HEK293T (cell line): ENCODE measurements at regions not wholly inside any gene's neighbourhood (a gene's known extent, or its start where the extent isn't known, plus 50 kb on each side); places are given as distances from the start of the nearest gene placed in this dataset.

ENCODE experiments used
- CTCF ChIA-PET: fragments of 350-600 bp; formaldehyde crosslinking; extraction: SDS; loops from one replicate; lab custom pipeline; 2021; ENCODE audit warnings: antibody characterized with exemption, inconsistent platforms; lab: Yijun Ruan, JAX
- POLR2A ChIA-PET: fragments of 350-600 bp; formaldehyde crosslinking; extraction: SDS; loops from one replicate; lab custom pipeline; 2020; ENCODE audit warnings: antibody characterized with exemption, inconsistent platforms; lab: Yijun Ruan, JAX
- DNase-seq: peaks from one replicate; pipeline ENCODE4 v3.0.0; 2012; ENCODE audit warnings: mixed read lengths; ENCODE audit errors: extremely low spot score
- ARNT ChIP-seq: fragments of 450-650 bp; IDR thresholded peaks from 2 replicates; pipeline ENCODE4 v1.6.1; 2017; ENCODE audit warnings: mild to moderate bottlenecking
- BHLHE40 ChIP-seq: fragments of 450-650 bp; IDR thresholded peaks from 2 replicates; pipeline ENCODE4 v1.6.1; 2016; ENCODE audit warnings: mild to moderate bottlenecking, moderate library complexity, borderline replicate concordance
- CTBP1 ChIP-seq: fragments of 450-650 bp; IDR thresholded peaks from 2 replicates; pipeline ENCODE4 v1.6.1; 2016; ENCODE audit warnings: borderline replicate concordance
- ELF4 ChIP-seq: fragments of 450-650 bp; IDR thresholded peaks from 2 replicates; pipeline ENCODE4 v1.6.1; 2017; ENCODE audit warnings: antibody characterized with exemption
- FOXA1 ChIP-seq: fragments of 450-650 bp; IDR thresholded peaks from 2 replicates; pipeline ENCODE4 v1.6.1; 2016; ENCODE audit warnings: mild to moderate bottlenecking
- FOXK2 ChIP-seq: fragments of 450-650 bp; IDR thresholded peaks from 2 replicates; pipeline ENCODE4 v1.6.1; 2016; ENCODE audit warnings: mild to moderate bottlenecking
- FOXM1 ChIP-seq: fragments of 450-650 bp; IDR thresholded peaks from 2 replicates; pipeline ENCODE4 v1.6.1; 2017; ENCODE audit warnings: mild to moderate bottlenecking, borderline replicate concordance
- HDGF ChIP-seq: fragments of 450-650 bp; IDR thresholded peaks from 2 replicates; pipeline ENCODE4 v1.6.1; 2017; ENCODE audit warnings: antibody characterized with exemption, borderline replicate concordance
- L3MBTL2 ChIP-seq: fragments of 450-650 bp; conservative IDR thresholded peaks from 2 replicates; pipeline ENCODE4 v1.6.1; 2016; ENCODE audit warnings: mild to moderate bottlenecking
- LEF1 ChIP-seq: fragments of 450-650 bp; IDR thresholded peaks from 2 replicates; pipeline ENCODE4 v1.6.1; 2017; ENCODE audit warnings: mild to moderate bottlenecking, borderline replicate concordance
- NFRKB ChIP-seq: fragments of 450-650 bp; IDR thresholded peaks from 2 replicates; pipeline ENCODE4 v1.6.1; 2016; ENCODE audit warnings: mild to moderate bottlenecking, moderate library complexity
- SP1 ChIP-seq: fragments of 450-650 bp; IDR thresholded peaks from 2 replicates; pipeline ENCODE4 v1.6.1; 2017
- SUZ12 ChIP-seq: fragments of 450-650 bp; IDR thresholded peaks from 2 replicates; pipeline ENCODE4 v1.6.1; 2016; ENCODE audit warnings: mild to moderate bottlenecking
- TARDBP ChIP-seq: fragments of 450-650 bp; IDR thresholded peaks from 2 replicates; pipeline ENCODE4 v1.6.1; 2016
- ZNF384 ChIP-seq: fragments of 450-650 bp; IDR thresholded peaks from 2 replicates; pipeline ENCODE4 v1.6.1; 2016
- TF ChIP-seq, protein P1 (sequence below): fragments of 450-650 bp; IDR thresholded peaks from 2 replicates; pipeline ENCODE4 v1.6.1; 2016

DNA sequence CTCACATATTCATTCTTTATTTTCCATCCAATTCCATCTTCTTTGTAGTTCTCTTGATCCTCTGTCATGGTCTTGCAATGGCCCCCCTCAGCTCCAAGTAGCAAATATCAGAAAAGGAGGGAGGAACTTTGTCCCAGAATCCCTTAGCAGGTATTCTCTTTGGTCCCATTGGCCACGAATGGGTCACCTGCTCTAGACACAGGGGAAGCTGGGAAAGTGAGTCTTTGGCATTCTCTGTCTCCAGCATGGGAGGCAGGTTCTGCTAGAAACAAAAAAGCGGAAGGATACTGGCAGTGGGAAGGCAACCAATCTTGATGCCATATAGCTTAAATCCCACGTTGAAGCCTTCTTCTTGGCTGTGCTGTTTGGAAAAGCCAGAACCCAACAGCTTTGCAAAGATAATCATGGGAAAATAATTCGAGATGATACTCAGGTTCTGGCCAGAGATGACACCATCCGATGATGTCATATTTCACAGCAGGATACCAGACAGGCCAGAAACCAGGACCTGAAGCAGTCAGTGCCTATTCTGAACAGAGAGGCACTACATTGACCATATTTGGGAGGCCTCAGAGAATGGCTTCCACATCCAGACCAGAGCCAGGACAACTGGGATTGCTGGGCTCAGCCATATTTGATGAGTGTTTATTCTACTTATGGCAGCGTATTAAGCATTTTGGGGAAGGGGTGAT lies 110.4 kb upstream of the ATXN3L start:
- TF ChIP-seq TARDBP (no peak), LEF1 (no peak), FOXK2 (no peak), ELF4 (no peak), ZNF384 (no peak), BHLHE40 (no peak), CTBP1 (no peak), NFRKB (no peak), FOXM1 (no peak), SUZ12 (no peak), SP1 (no peak), HDGF (no peak)
- POLR2A ChIA-PET: no interaction called here
- CTCF ChIA-PET: no interaction called here
- DNase-seq: no peak

DNA sequence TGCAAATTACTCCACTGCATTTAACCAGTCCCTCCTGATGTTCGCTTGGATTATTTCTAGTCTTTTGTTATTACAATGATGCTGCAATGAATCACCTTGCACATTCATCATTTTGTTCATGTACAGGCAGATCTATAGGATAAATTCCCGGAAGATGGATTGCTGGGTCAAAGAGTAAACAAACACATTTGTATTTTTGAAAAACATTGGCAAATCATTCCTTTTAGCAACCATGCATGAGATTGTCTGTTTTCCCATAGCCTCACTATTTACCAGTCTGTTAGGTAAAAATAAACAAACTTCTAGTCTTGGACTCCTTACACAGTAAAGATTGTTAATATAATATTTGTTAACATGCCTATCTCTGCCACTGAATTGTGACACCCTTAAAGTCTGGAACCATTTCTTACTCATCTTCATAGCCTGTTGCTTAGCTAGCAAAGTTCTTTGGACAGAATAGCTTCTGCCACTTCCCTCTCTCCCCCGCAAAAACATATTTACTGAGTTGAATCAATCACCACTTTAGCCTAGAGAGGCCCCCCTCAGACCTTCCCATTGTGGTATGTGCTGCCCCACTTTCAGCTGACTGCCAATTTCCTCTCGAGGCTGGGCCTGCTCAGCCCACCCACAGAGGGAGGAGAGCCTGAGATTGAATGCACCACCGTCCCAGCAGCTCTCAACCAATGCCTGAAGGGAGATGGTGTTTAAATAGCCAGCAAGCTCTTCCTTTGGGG lies 108.4 kb upstream of the ATXN3L start:
- no peak for DNase-seq
- TF ChIP-seq FOXA1 (no peak), FOXM1 (no peak), ARNT (no peak)
- POLR2A ChIA-PET: interaction anchor here (1.2 kb wide), 1 partner anchor 125 kb away, joined by 3 read pairs; no protein-coding TSS in a partner anchor
- CTCF ChIA-PET: interaction anchor here (0.6 kb wide), 1 partner anchor 524 kb away, joined by 4 read pairs; no protein-coding TSS in a partner anchor

DNA sequence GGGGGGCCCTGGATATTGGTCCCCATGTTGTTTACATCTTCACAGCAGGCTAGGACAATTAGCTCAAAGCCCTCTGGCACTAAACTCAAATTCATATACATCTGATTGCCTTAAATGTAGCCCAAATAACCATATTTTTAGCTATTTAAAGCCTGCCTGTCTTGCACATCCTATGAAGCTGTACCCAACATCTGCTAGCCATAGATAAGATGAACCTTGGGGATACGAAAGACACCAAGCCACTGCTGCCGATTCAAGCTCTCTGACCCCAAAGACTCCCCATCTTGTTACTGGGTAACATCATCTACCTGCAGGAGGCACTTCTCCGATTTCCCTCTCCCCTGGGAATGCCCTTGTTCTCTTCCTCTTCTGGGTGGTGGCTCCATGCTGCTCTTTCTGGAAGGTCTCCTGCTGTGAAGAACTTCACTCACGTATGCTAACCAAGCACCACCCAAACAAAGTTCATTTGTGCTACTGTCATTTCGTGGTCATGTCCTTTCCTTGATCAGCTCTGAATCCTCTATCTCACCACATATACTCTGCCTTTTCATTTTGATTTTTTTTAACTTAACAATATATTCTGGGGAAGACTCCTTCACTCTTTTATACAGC lies 107.7 kb upstream of the ATXN3L start:
- TF ChIP-seq NFRKB: no peak
- TF ChIP-seq FOXA1: no peak
- TF ChIP-seq FOXK2: no peak
- TF ChIP-seq FOXM1: no peak
- TF ChIP-seq SP1: no peak
- TF ChIP-seq ZNF384: no peak
- no peak for TF ChIP-seq SUZ12
- TF ChIP-seq CTBP1: no peak
- TF ChIP-seq, protein P1, sequence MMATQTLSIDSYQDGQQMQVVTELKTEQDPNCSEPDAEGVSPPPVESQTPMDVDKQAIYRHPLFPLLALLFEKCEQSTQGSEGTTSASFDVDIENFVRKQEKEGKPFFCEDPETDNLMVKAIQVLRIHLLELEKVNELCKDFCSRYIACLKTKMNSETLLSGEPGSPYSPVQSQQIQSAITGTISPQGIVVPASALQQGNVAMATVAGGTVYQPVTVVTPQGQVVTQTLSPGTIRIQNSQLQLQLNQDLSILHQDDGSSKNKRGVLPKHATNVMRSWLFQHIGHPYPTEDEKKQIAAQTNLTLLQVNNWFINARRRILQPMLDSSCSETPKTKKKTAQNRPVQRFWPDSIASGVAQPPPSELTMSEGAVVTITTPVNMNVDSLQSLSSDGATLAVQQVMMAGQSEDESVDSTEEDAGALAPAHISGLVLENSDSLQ: no peak
- no peak for TF ChIP-seq ELF4
- TF ChIP-seq HDGF: no peak
- CTCF ChIA-PET: interaction anchor here (0.6 kb wide), 1 partner anchor 523 kb away, joined by 4 read pairs; no protein-coding TSS in a partner anchor
- no peak for DNase-seq
- POLR2A ChIA-PET: interaction anchor here (1.3 kb wide), 1 partner anchor 125 kb away, joined by 3 read pairs; no protein-coding TSS in a partner anchor

- CTCF ChIA-PET: no interaction called here
- DNase-seq: no peak
- no peak for TF ChIP-seq L3MBTL2
- POLR2A ChIA-PET: no interaction called here
Observed at GRCh38 chrX:13420545-13421183, 100.8 kb upstream of the ATXN3L start.

GRCh38 chrX:13419918-13420317 lies 100.1 kb upstream of the ATXN3L start:
- TF ChIP-seq LEF1 (no peak), SP1 (no peak), BHLHE40 (no peak), SUZ12 (no peak)
- no peak for DNase-seq
- ChIA-PET CTCF (no interaction called here), POLR2A (no interaction called here)

DNA sequence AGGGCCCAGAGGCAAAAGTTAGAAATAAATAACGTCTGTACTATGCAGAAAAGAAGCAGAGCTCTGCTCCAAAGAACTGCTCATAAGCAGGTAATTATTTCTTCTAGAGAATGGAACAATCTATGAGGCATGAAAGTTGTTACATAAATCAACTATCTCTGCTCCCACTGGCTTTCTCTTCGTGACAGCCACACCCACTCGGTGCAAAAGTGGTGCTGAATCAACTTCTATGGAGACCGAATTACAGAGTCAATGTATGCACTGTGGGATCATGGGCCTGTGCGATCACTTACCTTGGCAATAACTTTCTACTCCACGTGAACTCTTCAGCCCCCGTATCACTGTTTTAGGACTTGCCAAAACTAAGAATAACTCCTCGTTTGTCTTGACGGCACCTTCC lies 99.4 kb upstream of the ATXN3L start:
- CTCF ChIA-PET: no interaction called here
- DNase-seq: no peak
- no peak for TF ChIP-seq CTBP1
- no peak for TF ChIP-seq TARDBP
- no peak for TF ChIP-seq SP1
- TF ChIP-seq ELF4: no peak
- no peak for TF ChIP-seq NFRKB
- TF ChIP-seq FOXK2: no peak
- no peak for TF ChIP-seq HDGF
- TF ChIP-seq LEF1: no peak
- no peak for TF ChIP-seq L3MBTL2
- TF ChIP-seq FOXM1: no peak
- POLR2A ChIA-PET: interaction anchor here (1.2 kb wide), 1 partner anchor 116 kb away, joined by 3 read pairs; no protein-coding TSS in a partner anchor
